IMR-90 (cell line): ENCODE measurements at regions not wholly inside any gene's neighbourhood (a gene's known extent, or its start where the extent isn't known, plus 50 kb on each side); places are given as distances from the start of the nearest gene placed in this dataset.

Experiments used
- ATAC-seq: fragments of 200-7000 bp; cut with Tn5 transposase; 2 replicates; pipeline ENCODE4 v1.9.1; 2020; ENCODE audit warnings: low read depth, mild to moderate bottlenecking, moderate library complexity
- BruUV-seq: library from RNA; stranded (reverse); fragments of 400-500 nt; replicated peaks from 2 replicates; lab custom pipeline; 2021; lab: Mats Ljungman, UMichigan
- CTCF ChIA-PET: fragments of 300-600 bp; formaldehyde crosslinking; extraction: SDS; loops from one replicate; lab custom pipeline; 2021; ENCODE audit warnings: antibody characterized with exemption; lab: Yijun Ruan, JAX
- POLR2A ChIA-PET: fragments of 300-600 bp; sonication (Branson Sonifier 250); formaldehyde crosslinking; loops from one replicate; lab custom pipeline; 2022; ENCODE audit warnings: antibody characterized with exemption; ENCODE audit not compliant: unreplicated experiment; lab: Charles Lee
- DNase-seq: peaks from one replicate; pipeline ENCODE4 v3.0.0; 2013
- H2AFZ ChIP-seq: replicated peaks from 2 replicates; pipeline ENCODE3; 2013; ENCODE audit warnings: low read length, mild to moderate bottlenecking; ENCODE audit not compliant: poor library complexity
- H2AK5ac ChIP-seq: 2 replicates; pipeline ENCODE4 v1.6.1; 2013; ENCODE audit warnings: low read depth, low read length, inconsistent platforms
- H2AK9ac ChIP-seq: replicated peaks from 2 replicates; pipeline ENCODE3; 2013; ENCODE audit warnings: mild to moderate bottlenecking, low read depth, low read length, moderate library complexity; ENCODE audit not compliant: poor library complexity
- H2BK120ac ChIP-seq: 2 replicates; pipeline ENCODE4 v1.6.1; 2013; ENCODE audit warnings: low read depth, low read length, inconsistent platforms
- H2BK15ac ChIP-seq: 3 replicates; pipeline ENCODE4 v1.6.1; 2013; ENCODE audit warnings: low read depth, low read length, inconsistent platforms
- H2BK20ac ChIP-seq: 2 replicates; pipeline ENCODE4 v1.6.1; 2013; ENCODE audit warnings: low read depth, mild to moderate bottlenecking, inconsistent platforms, low read length, moderate library complexity
- H2BK5ac ChIP-seq: 2 replicates; pipeline ENCODE4 v1.6.1; 2013; ENCODE audit warnings: mild to moderate bottlenecking, low read depth, low read length, inconsistent platforms; ENCODE audit not compliant: poor library complexity, severe bottlenecking
- H3K14ac ChIP-seq: replicated peaks from 2 replicates; pipeline ENCODE4 v1.6.1; 2013; ENCODE audit warnings: low read depth, low read length, inconsistent platforms
- H3K18ac ChIP-seq: 2 replicates; pipeline ENCODE4 v1.6.1; 2013; ENCODE audit warnings: low read depth, low read length, control low read depth
- H3K23ac ChIP-seq: 2 replicates; pipeline ENCODE4 v1.6.1; 2013; ENCODE audit warnings: low read depth, low read length, inconsistent platforms
- H3K27ac ChIP-seq: 2 replicates; pipeline ENCODE4 v1.5.1; 2013; ENCODE audit warnings: mild to moderate bottlenecking, control low read depth, low read length; ENCODE audit not compliant: insufficient read depth
- H3K27me3 ChIP-seq: 2 replicates; pipeline ENCODE4 v1.6.1; 2013; ENCODE audit warnings: low read length; ENCODE audit not compliant: control insufficient read depth, insufficient read depth
- H3K36me3 ChIP-seq: 2 replicates; pipeline ENCODE4 v1.6.1; 2013; ENCODE audit warnings: low read length, mixed read lengths; ENCODE audit not compliant: control insufficient read depth, insufficient read depth
- H3K4ac ChIP-seq: 2 replicates; pipeline ENCODE4 v1.6.1; 2013; ENCODE audit warnings: low read depth, low read length, inconsistent platforms
- H3K4me1 ChIP-seq: 2 replicates; pipeline ENCODE4 v1.6.1; 2013; ENCODE audit warnings: low read length, mixed read lengths; ENCODE audit not compliant: control insufficient read depth, insufficient read depth
- H3K4me2 ChIP-seq: 2 replicates; pipeline ENCODE4 v1.6.1; 2013; ENCODE audit warnings: low read depth, mild to moderate bottlenecking, control low read depth, low read length, moderate library complexity
- H3K4me3 ChIP-seq: 2 replicates; pipeline ENCODE4 v1.5.1; 2013; ENCODE audit warnings: low read depth, mild to moderate bottlenecking, control low read depth, low read length, moderate library complexity; ENCODE audit not compliant: insufficient read depth
- H3K56ac ChIP-seq: 2 replicates; pipeline ENCODE4 v1.6.1; 2013; ENCODE audit warnings: low read length, inconsistent platforms; ENCODE audit not compliant: insufficient read depth; ENCODE audit errors: extremely low read depth
- H3K79me1 ChIP-seq, 2 experiments: 2 replicates each; pipeline ENCODE4 v1.6.1; 2013; ENCODE audit warnings: low read length in 2 of 2, inconsistent platforms in 1 of 2, low read depth in 1 of 2
- H3K9ac ChIP-seq: 2 replicates; pipeline ENCODE4 v1.6.1; 2013; ENCODE audit warnings: low read depth, low read length, control low read depth
- H3K9me1 ChIP-seq: 2 replicates; pipeline ENCODE4 v1.6.1; 2013; ENCODE audit warnings: low read length, inconsistent platforms; ENCODE audit not compliant: insufficient read depth
- H3K9me3 ChIP-seq: 2 replicates; pipeline ENCODE4 v1.6.1; 2013; ENCODE audit warnings: low read length; ENCODE audit not compliant: control insufficient read depth, insufficient read depth
- H4K20me1 ChIP-seq: 2 replicates; pipeline ENCODE4 v1.6.1; 2013; ENCODE audit warnings: low read length, inconsistent platforms; ENCODE audit not compliant: insufficient read depth
- H4K5ac ChIP-seq: 2 replicates; pipeline ENCODE4 v1.6.1; 2013; ENCODE audit warnings: mild to moderate bottlenecking, low read depth, low read length, control low read depth
- H4K8ac ChIP-seq, 2 experiments: 2 replicates each; pipeline ENCODE4 v1.6.1; 2013; ENCODE audit warnings: low read depth in 2 of 2, low read length in 2 of 2, control low read depth in 1 of 2, inconsistent platforms in 1 of 2
- H4K91ac ChIP-seq: 2 replicates; pipeline ENCODE4 v1.6.1; 2013; ENCODE audit warnings: low read depth, low read length, inconsistent platforms; ENCODE audit not compliant: insufficient read depth
- BHLHE40 ChIP-seq: fragments of 150-350 bp; IDR thresholded peaks from 2 replicates; pipeline ENCODE4 v1.6.1; 2016; ENCODE audit warnings: mild to moderate bottlenecking, low read depth, low read length
- CEBPB ChIP-seq: IDR thresholded peaks from 2 replicates; pipeline ENCODE4 v1.6.1; 2012; ENCODE audit warnings: low read depth, low read length, improper control_type of control experiment
- CHD1 ChIP-seq: IDR thresholded peaks from 2 replicates; pipeline ENCODE4 v1.6.1; 2012; ENCODE audit warnings: low read depth, low read length, improper control_type of control experiment
- CTCF ChIP-seq: conservative IDR thresholded peaks from 2 replicates; pipeline ENCODE4 v1.5.1; 2012; ENCODE audit warnings: mild to moderate bottlenecking, low read depth, low read length, improper control_type of control experiment
- ELK1 ChIP-seq: fragments of 150-350 bp; IDR thresholded peaks from 2 replicates; pipeline ENCODE4 v1.6.1; 2016; ENCODE audit warnings: low read depth, mild to moderate bottlenecking, low read length, moderate library complexity, borderline replicate concordance
- FOS ChIP-seq: fragments of 150-350 bp; IDR thresholded peaks from 2 replicates; pipeline ENCODE4 v1.6.1; 2016; ENCODE audit warnings: low read depth, low read length
- MAFK ChIP-seq: IDR thresholded peaks from 2 replicates; pipeline ENCODE4 v1.6.1; 2012; ENCODE audit warnings: low read depth, low read length, improper control_type of control experiment
- MAZ ChIP-seq: IDR thresholded peaks from 2 replicates; pipeline ENCODE4 v1.6.1; 2012; ENCODE audit warnings: low read depth, mild to moderate bottlenecking, low read length, improper control_type of control experiment, moderate library complexity, borderline replicate concordance
- MXI1 ChIP-seq: IDR thresholded peaks from 2 replicates; pipeline ENCODE4 v1.6.1; 2012; ENCODE audit warnings: low read depth, mild to moderate bottlenecking, low read length, moderate library complexity, borderline replicate concordance
- NFE2L2 ChIP-seq: fragments of 150-350 bp; IDR thresholded peaks from 2 replicates; pipeline ENCODE4 v1.6.1; 2016; ENCODE audit warnings: low read depth, mild to moderate bottlenecking, low read length
- POLR2A ChIP-seq: IDR thresholded peaks from 2 replicates; pipeline ENCODE4 v1.6.1; 2012; ENCODE audit warnings: mild to moderate bottlenecking, low read depth, low read length
- RAD21 ChIP-seq: IDR thresholded peaks from 2 replicates; pipeline ENCODE4 v1.6.1; 2012; ENCODE audit warnings: low read length, improper control_type of control experiment
- RCOR1 ChIP-seq: IDR thresholded peaks from 2 replicates; pipeline ENCODE4 v1.6.1; 2012; ENCODE audit warnings: mild to moderate bottlenecking, low read length, improper control_type of control experiment; ENCODE audit not compliant: insufficient replicate concordance
- RFX5 ChIP-seq: IDR thresholded peaks from 2 replicates; pipeline ENCODE4 v1.8.0; 2012; ENCODE audit warnings: low read depth, mild to moderate bottlenecking, low read length, moderate library complexity
- SMC3 ChIP-seq: fragments of 150-350 bp; IDR thresholded peaks from 2 replicates; pipeline ENCODE4 v1.6.1; 2016; ENCODE audit warnings: low read depth, mild to moderate bottlenecking, antibody characterized with exemption, low read length, moderate library complexity
- USF2 ChIP-seq: fragments of 150-350 bp; IDR thresholded peaks from 2 replicates; pipeline ENCODE4 v1.6.1; 2017; ENCODE audit warnings: mild to moderate bottlenecking, antibody characterized with exemption, low read length, low read depth
- WGBS, 2 experiments: methylation state at CpG; one replicate each; pipeline versions ENCODE4 v1.1.5 to v1.1.7; 2013; ENCODE audit warnings: missing lambda C conversion rate in 2 of 2; ENCODE audit not compliant: insufficient read length in 1 of 2; ENCODE audit errors: extremely low coverage in 2 of 2; 5-methylcytosine and 5-hydroxymethylcytosine counted together
- dilution Hi-C: fragments of 300-500 bp; cut with HindIII; formaldehyde crosslinking; loops from one replicate; pipeline ENCODE4 v1.14.3; 2018; ENCODE audit warnings: low sequenced_read_pairs; ENCODE audit not compliant: unreplicated experiment
- in situ Hi-C: fragments of 300-500 bp; cut with MboI; formaldehyde crosslinking; loops from 3 replicates; pipeline ENCODE4 v1.14.3; 2019; ENCODE audit warnings: low sequenced_read_pairs, inconsistent platforms, mixed read lengths
- intact Hi-C: fragments of 100-400 bp; cut with micrococcal nuclease; formaldehyde crosslinking; loops from 2 replicates; pipeline ENCODE4 v1.10.0; 2022

- H3K36me3 ChIP-seq, result no peaks in the 10 kb centered on the region
- no TSS peak for BruUV-seq
- dilution Hi-C loops (no loop called here), in situ Hi-C loops (no loop called here), intact Hi-C loops (no loop called here)
- no peak overlapping the region for H2BK5ac ChIP-seq
- no peak overlapping the region for H3K9ac ChIP-seq
- H3K4me3 ChIP-seq, result no peak overlapping the region
- H3K27me3 ChIP-seq, result no peaks in the 10 kb centered on the region
- H3K14ac ChIP-seq, result no peak overlapping the region
- TF ChIP-seq SMC3, result no peak
- TF ChIP-seq CTCF, result no peak
- TF ChIP-seq NFE2L2, result no peak
- TF ChIP-seq RAD21, result no peak
- TF ChIP-seq CHD1, result no peak
- TF ChIP-seq ELK1, result no peak
- no peak for TF ChIP-seq POLR2A
- TF ChIP-seq RCOR1, result no peak
- no peak for TF ChIP-seq BHLHE40
- no peak for TF ChIP-seq FOS
- no peak for TF ChIP-seq MAZ
- TF ChIP-seq MXI1, result no peak
- no peak for TF ChIP-seq RFX5
- no peak for TF ChIP-seq USF2
- no peak for TF ChIP-seq MAFK
- TF ChIP-seq CEBPB, result no peak
- no peaks in the 10 kb centered on the region for H3K9me3 ChIP-seq
- H4K5ac ChIP-seq, result no peak overlapping the region
- no peak overlapping the region for H3K56ac ChIP-seq
- no peak overlapping the region for H3K27ac ChIP-seq
- H4K91ac ChIP-seq, result no peak overlapping the region
- H3K79me1 ChIP-seq, result no peaks in the 10 kb centered on the region
- H3K9me1 ChIP-seq, result no peaks in the 10 kb centered on the region
- WGBS, 2 experiments, result no CpG with 5 or more reads among the region's 3 CpGs
- H2BK20ac ChIP-seq, result no peak overlapping the region
- H2AK9ac ChIP-seq, result no peak overlapping the region
- no peak overlapping the region for H4K8ac ChIP-seq
- CTCF ChIA-PET, result no interaction called here
- H3K4me1 ChIP-seq, result no peaks in the 10 kb centered on the region
- H2BK120ac ChIP-seq, result no peak overlapping the region
- DNase-seq (no peak), ATAC-seq (no peak)
- H3K23ac ChIP-seq, result no peak overlapping the region
- no peak overlapping the region for H3K18ac ChIP-seq
- no peak overlapping the region for H3K4me2 ChIP-seq
- POLR2A ChIA-PET, result no interaction called here
- H2BK15ac ChIP-seq, result no peak overlapping the region
- no peak overlapping the region for H3K4ac ChIP-seq
- H2AK5ac ChIP-seq, result no peak overlapping the region
- no peak overlapping the region for H2AFZ ChIP-seq
- no peaks in the 10 kb centered on the region for H4K20me1 ChIP-seq
These were observed 135.0 kb upstream of the ASCC3 start for GRCh38 chr6:101016163-101016562.
